Keratinocyte (primary cell): ENCODE measurements at regions not wholly inside any gene's neighbourhood (a gene's known extent, or its start where the extent isn't known, plus 50 kb on each side); places are given as distances from the start of the nearest gene placed in this dataset.
A peak's percentile ranks its signal among the peaks of the same experiment; 100 is the strongest.

Experiments
- DNase-seq: peaks from one replicate; pipeline ENCODE4 v3.0.0-alpha.2; 2011; ENCODE audit warnings: low read depth, missing footprints, low spot score
- FAIRE-seq: peaks from 2 replicates; lab custom pipeline; 2011; peaks lifted over from hg19 to GRCh38; lab: Jason Lieb, UNC
- H2AFZ ChIP-seq: 2 replicates; pipeline ENCODE4 v1.6.0; 2012; ENCODE audit warnings: low read length, control low read depth, inconsistent platforms; ENCODE audit not compliant: control insufficient read depth
- H3K27ac ChIP-seq: 2 replicates; pipeline ENCODE4 v1.5.1; 2011; ENCODE audit warnings: low read length; ENCODE audit not compliant: control insufficient read depth, insufficient read depth
- H3K27me3 ChIP-seq: 3 replicates; pipeline ENCODE4 v1.6.0; 2011; ENCODE audit warnings: low read length; ENCODE audit not compliant: control insufficient read depth, insufficient read depth; ENCODE audit errors: extremely low read depth
- H3K36me3 ChIP-seq, 2 experiments: 2 replicates in 1 of 2; 3 replicates in 1 of 2; pipeline ENCODE4 v1.5.1; 2011; ENCODE audit warnings: low read length in 2 of 2, mild to moderate bottlenecking in 1 of 2; ENCODE audit not compliant: control insufficient read depth in 2 of 2, insufficient read depth in 2 of 2; ENCODE audit errors: extremely low read depth in 1 of 2
- H3K4me1 ChIP-seq: 3 replicates; pipeline ENCODE4 v1.5.1; 2011; ENCODE audit warnings: low read length; ENCODE audit not compliant: control insufficient read depth, insufficient read depth; ENCODE audit errors: extremely low read depth
- H3K4me2 ChIP-seq: 3 replicates; pipeline ENCODE4 v1.6.0; 2011; ENCODE audit warnings: low read depth, low read length; ENCODE audit not compliant: control insufficient read depth, insufficient read depth; ENCODE audit errors: extremely low read depth
- H3K4me3 ChIP-seq, 3 experiments: fragments of 200-600 bp in 1 of 3; sonication (generic) in 1 of 3; 2 replicates in 2 of 3; 3 replicates in 1 of 3; pipeline ENCODE4 v1.5.1; 2011 to 2016; ENCODE audit warnings: low read length in 3 of 3, mild to moderate bottlenecking in 3 of 3, control low read depth in 2 of 3, inconsistent platforms in 1 of 3, low read depth in 1 of 3, mixed read lengths in 1 of 3, mixed run types in 1 of 3, moderate library complexity in 1 of 3; ENCODE audit not compliant: control insufficient read depth in 2 of 3, insufficient read depth in 2 of 3; ENCODE audit errors: extremely low read depth in 1 of 3
- H3K79me2 ChIP-seq: 2 replicates; pipeline ENCODE4 v1.6.0; 2012; ENCODE audit warnings: low read length; ENCODE audit not compliant: control insufficient read depth, insufficient read depth
- H3K9ac ChIP-seq: 3 replicates; pipeline ENCODE4 v1.6.0; 2011; ENCODE audit warnings: low read length; ENCODE audit not compliant: control insufficient read depth, insufficient read depth; ENCODE audit errors: extremely low read depth
- H3K9me1 ChIP-seq: 3 replicates; pipeline ENCODE4 v1.6.0; 2011; ENCODE audit warnings: low read length; ENCODE audit not compliant: control insufficient read depth, insufficient read depth; ENCODE audit errors: extremely low read depth
- H3K9me3 ChIP-seq: 2 replicates; pipeline ENCODE4 v1.5.1; 2012; ENCODE audit warnings: low read depth, low read length; ENCODE audit not compliant: control insufficient read depth
- H4K20me1 ChIP-seq: 3 replicates; pipeline ENCODE4 v1.6.0; 2011; ENCODE audit warnings: low read length; ENCODE audit not compliant: control insufficient read depth, insufficient read depth; ENCODE audit errors: extremely low read depth
- EZH2 ChIP-seq: IDR thresholded peaks from one replicate; pipeline ENCODE4 v1.6.1; 2012; ENCODE audit warnings: inconsistent platforms, mild to moderate bottlenecking, low read length, moderate library complexity
- dilution Hi-C: fragments of 300-500 bp; cut with MboI; formaldehyde crosslinking; loops from one replicate; pipeline ENCODE4 v1.7.0; 2020; ENCODE audit warnings: low sequenced_read_pairs; ENCODE audit not compliant: extremely low pct_ligation_motif_present
- TF ChIP-seq, protein P1 (sequence below), 3 experiments: IDR thresholded peaks in 1 of 3; conservative IDR thresholded peaks in 1 of 3; optimal IDR thresholded peaks in 1 of 3; 2 replicates in 2 of 3; 3 replicates in 1 of 3; pipeline versions ENCODE3 to v1.5.1; 2011; ENCODE audit warnings: low read length in 3 of 3, mild to moderate bottlenecking in 3 of 3, moderate library complexity in 2 of 3, control low read depth in 1 of 3, inconsistent platforms in 1 of 3; ENCODE audit not compliant: insufficient read depth in 2 of 3; ENCODE audit errors: extremely low read depth in 1 of 3

DNA sequence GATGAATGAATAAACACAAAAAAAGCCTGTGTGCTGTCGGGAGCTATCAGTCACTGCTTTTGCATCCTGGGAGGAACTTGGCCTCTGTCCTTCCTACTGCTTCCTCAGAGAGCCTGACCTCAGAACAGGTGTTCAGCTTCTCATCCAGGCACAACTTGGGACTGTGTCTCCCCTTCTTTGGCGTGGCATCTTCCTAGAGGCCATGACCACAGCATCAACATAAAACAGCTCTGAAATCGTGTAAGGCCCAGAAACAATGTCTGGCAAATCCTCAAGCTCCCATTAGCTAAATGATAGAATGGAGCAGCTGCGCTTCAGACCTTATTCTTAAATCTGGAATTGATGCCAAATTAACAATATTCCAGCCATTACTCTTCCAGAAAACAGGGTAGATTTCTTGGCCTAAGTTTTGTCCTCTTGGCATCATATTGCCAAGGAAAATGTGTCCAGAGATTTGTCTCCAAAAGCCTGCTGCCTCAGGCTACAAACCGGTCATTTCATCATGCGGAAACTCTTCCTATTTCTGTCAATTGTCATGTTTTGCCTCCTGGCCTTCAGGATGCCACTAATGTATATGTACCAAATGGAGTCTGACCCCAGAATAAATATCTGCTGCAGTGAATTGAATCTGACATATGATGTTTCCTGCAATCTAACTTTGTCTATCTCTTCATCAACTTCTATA is 53.2 kb upstream of the RAB27B start:
- peak overlapping the region; percentile 98 for H3K27ac ChIP-seq
- no peaks in the 10 kb centered on the region for H3K79me2 ChIP-seq
- H3K36me3 ChIP-seq, result no peaks in the 10 kb centered on the region
- dilution Hi-C loops, result no loop called here
- no peaks in the 10 kb centered on the region for H4K20me1 ChIP-seq
- no peaks in the 10 kb centered on the region for H3K27me3 ChIP-seq
- peaks cover 5% of the 10 kb centered on the region for H3K9me1 ChIP-seq
- FAIRE-seq (peak; percentile 71), DNase-seq (no peak)
- H3K4me1 ChIP-seq, result peaks cover 25% of the 10 kb centered on the region
- no peaks in the 10 kb centered on the region for H3K9me3 ChIP-seq
- H3K9ac ChIP-seq, result no peak overlapping the region
- H3K4me3 ChIP-seq, result no peak overlapping the region
- TF ChIP-seq, protein P1, sequence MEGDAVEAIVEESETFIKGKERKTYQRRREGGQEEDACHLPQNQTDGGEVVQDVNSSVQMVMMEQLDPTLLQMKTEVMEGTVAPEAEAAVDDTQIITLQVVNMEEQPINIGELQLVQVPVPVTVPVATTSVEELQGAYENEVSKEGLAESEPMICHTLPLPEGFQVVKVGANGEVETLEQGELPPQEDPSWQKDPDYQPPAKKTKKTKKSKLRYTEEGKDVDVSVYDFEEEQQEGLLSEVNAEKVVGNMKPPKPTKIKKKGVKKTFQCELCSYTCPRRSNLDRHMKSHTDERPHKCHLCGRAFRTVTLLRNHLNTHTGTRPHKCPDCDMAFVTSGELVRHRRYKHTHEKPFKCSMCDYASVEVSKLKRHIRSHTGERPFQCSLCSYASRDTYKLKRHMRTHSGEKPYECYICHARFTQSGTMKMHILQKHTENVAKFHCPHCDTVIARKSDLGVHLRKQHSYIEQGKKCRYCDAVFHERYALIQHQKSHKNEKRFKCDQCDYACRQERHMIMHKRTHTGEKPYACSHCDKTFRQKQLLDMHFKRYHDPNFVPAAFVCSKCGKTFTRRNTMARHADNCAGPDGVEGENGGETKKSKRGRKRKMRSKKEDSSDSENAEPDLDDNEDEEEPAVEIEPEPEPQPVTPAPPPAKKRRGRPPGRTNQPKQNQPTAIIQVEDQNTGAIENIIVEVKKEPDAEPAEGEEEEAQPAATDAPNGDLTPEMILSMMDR (optimal IDR thresholded peaks at IDR 0.05 in 1 of 3, IDR thresholded peaks at IDR 0.05 in 1 of 3, conservative IDR thresholded peaks at IDR 0.05 in 1 of 3; ENCODE audit: extremely low read depth in 1 of 3, insufficient read depth in 2 of 3, low read length in 3 of 3), result no peak
- no peak for TF ChIP-seq EZH2
- H3K4me2 ChIP-seq, result no peak overlapping the region
- peak overlapping the region; percentile 35 for H2AFZ ChIP-seq

DNA sequence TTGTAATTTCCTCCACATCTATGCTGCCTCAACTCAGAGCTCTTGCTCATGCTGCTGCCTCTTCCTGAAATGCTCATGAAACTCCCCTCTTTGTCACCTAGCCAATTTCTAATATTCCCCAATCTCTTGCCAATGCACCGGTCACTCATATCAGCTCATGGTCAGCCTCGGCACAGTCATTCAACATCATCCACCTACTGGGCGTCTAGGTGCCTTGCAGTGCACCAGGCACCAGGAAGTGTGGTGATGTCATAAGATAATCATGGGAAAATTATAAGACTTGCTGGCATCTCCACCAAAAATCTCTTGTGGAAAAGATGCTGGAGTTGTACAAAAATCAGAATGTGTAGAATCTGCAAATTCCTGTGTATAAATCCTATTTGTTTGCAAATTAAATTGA is 52.6 kb upstream of the RAB27B start:
- FAIRE-seq, result no peak
- dilution Hi-C loops, result no loop called here
- no peak for DNase-seq
- Histone ChIP-seq H3K27me3 (no peaks in the 10 kb centered on the region), H3K4me3 (no peak overlapping the region), H2AFZ (peak overlapping the region; percentile 35), H3K36me3 (no peaks in the 10 kb centered on the region), H3K9me1 (peaks cover 5% of the 10 kb centered on the region), H3K9ac (peak overlapping the region; percentile 70), H3K79me2 (no peaks in the 10 kb centered on the region), H3K27ac (peak overlapping the region; percentile 98), H3K4me1 (peaks cover 25% of the 10 kb centered on the region), H3K4me2 (peak overlapping the region; percentile 54), H3K9me3 (no peaks in the 10 kb centered on the region), H4K20me1 (no peaks in the 10 kb centered on the region)
- TF ChIP-seq, protein P1 (optimal IDR thresholded peaks at IDR 0.05 in 1 of 3, IDR thresholded peaks at IDR 0.05 in 1 of 3, conservative IDR thresholded peaks at IDR 0.05 in 1 of 3; ENCODE audit: extremely low read depth in 1 of 3, insufficient read depth in 2 of 3, low read length in 3 of 3), result peak; percentile 49 to 70 (median 57)
- TF ChIP-seq EZH2, result no peak
